Upper lobe of right lung (tissue), 1 donor: ENCODE measurements at regions not wholly inside any gene's neighbourhood (a gene's known extent, or its start where the extent isn't known, plus 50 kb on each side); places are given as distances from the start of the nearest gene placed in this dataset.

ENCODE experiments used
- ATAC-seq: fragments of 200-7000 bp; cut with Tn5 transposase; one replicate; pipeline ENCODE4 v1.9.1; 2020; ENCODE audit warnings: mild to moderate bottlenecking, moderate library complexity
- DNase-seq: peaks from one replicate; pipeline ENCODE4 v3.0.0-alpha.2; 2020
- H3K27ac ChIP-seq: fragments of 200-600 bp; one replicate; pipeline ENCODE4 v1.8.0; 2022
- H3K27me3 ChIP-seq: fragments of 200-600 bp; one replicate; pipeline ENCODE4 v1.8.0; 2022; ENCODE audit warnings: mild to moderate bottlenecking
- H3K36me3 ChIP-seq: fragments of 200-600 bp; one replicate; pipeline ENCODE4 v1.8.0; 2022
- H3K4me1 ChIP-seq: fragments of 200-600 bp; one replicate; pipeline ENCODE4 v1.8.0; 2022
- H3K4me3 ChIP-seq: fragments of 200-600 bp; one replicate; pipeline ENCODE4 v1.8.0; 2022; ENCODE audit warnings: mild to moderate bottlenecking
- H3K9me3 ChIP-seq: fragments of 200-600 bp; one replicate; pipeline ENCODE4 v1.8.0; 2022
- intact Hi-C: fragments of 100-400 bp; cut with DNase I; formaldehyde crosslinking; loops from one replicate; pipeline ENCODE4 v1.11.0; 2022
- TF ChIP-seq, protein P1 (sequence below): fragments of 200-600 bp; IDR thresholded peaks from one replicate; pipeline ENCODE4 v1.8.0; 2022; ENCODE audit warnings: antibody characterized with exemption
- donor health status: DM: no; HTN: yes; CAD: no; lungs with severe emphysema.

DNA sequence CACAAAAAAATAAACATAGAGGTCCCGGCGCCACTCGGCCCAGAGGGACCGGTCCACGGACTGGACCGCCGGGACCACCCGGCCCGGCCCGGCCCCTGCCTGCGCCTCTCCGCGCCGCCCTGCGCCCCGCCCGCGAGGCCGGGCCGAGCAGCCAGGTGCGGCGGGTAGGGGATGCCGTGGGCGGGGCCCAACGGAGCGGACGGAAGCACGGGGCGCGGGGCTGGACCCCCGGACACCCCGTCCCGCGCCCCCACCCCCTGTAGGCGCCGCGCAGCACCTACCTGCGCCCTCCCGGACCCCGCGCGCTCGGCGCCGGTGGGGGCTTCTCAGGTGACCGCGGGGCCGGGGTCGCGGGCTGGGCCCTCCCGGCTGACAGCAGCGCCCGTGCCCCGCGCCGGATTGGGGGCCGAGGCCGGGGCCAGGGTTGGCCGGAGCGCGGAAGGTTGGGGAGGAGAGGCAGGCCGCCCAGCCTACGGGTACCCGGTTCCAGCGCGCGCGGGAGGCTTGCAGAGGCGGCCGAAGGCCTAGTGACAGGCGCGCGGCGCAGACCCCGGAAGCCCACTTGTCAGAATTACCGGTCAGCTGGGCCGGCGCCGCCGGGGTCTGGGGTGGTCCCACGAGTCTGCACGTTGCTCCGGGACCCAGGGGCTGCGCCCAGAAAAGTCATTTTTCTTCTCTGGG is 351.9 kb upstream of the CAMK1G start:
- Histone ChIP-seq H3K9me3 (no peaks in the 10 kb centered on the region), H3K4me1 (no peaks in the 10 kb centered on the region), H3K36me3 (no peaks in the 10 kb centered on the region), H3K27me3 (peaks cover 21% of the 10 kb centered on the region), H3K4me3 (no peak overlapping the region), H3K27ac (no peak overlapping the region)
- TF ChIP-seq, protein P1, sequence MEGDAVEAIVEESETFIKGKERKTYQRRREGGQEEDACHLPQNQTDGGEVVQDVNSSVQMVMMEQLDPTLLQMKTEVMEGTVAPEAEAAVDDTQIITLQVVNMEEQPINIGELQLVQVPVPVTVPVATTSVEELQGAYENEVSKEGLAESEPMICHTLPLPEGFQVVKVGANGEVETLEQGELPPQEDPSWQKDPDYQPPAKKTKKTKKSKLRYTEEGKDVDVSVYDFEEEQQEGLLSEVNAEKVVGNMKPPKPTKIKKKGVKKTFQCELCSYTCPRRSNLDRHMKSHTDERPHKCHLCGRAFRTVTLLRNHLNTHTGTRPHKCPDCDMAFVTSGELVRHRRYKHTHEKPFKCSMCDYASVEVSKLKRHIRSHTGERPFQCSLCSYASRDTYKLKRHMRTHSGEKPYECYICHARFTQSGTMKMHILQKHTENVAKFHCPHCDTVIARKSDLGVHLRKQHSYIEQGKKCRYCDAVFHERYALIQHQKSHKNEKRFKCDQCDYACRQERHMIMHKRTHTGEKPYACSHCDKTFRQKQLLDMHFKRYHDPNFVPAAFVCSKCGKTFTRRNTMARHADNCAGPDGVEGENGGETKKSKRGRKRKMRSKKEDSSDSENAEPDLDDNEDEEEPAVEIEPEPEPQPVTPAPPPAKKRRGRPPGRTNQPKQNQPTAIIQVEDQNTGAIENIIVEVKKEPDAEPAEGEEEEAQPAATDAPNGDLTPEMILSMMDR: no peak
- DNase-seq (no peak), ATAC-seq (no peak)
- intact Hi-C loops: no loop called here

DNA sequence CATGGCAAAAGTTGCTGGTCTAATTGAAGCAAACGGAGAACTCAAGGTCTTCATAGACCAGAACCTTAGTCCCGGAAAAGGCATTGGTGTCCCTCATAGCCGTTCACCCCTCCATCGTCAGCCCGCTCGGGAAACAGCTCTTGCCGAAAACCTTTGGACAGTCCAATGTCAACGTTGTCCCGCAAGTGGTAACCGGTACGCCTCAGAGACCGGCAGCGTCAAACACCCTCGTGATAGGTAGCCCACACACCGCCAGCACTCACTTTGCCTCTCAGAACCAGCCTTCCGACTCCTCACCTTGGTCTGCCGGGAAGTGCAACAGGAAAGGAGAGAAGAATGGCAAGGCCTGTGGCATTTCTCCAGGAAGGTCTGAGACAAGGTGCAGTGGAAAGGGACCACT is 351.3 kb upstream of the CAMK1G start:
- Histone ChIP-seq H3K4me3 (no peak overlapping the region), H3K36me3 (no peaks in the 10 kb centered on the region), H3K27me3 (peaks cover 21% of the 10 kb centered on the region), H3K4me1 (no peaks in the 10 kb centered on the region), H3K27ac (no peak overlapping the region), H3K9me3 (no peaks in the 10 kb centered on the region)
- TF ChIP-seq, protein P1: no peak
- DNase-seq (no peak), ATAC-seq (no peak)
- intact Hi-C loops: no loop called here

DNA sequence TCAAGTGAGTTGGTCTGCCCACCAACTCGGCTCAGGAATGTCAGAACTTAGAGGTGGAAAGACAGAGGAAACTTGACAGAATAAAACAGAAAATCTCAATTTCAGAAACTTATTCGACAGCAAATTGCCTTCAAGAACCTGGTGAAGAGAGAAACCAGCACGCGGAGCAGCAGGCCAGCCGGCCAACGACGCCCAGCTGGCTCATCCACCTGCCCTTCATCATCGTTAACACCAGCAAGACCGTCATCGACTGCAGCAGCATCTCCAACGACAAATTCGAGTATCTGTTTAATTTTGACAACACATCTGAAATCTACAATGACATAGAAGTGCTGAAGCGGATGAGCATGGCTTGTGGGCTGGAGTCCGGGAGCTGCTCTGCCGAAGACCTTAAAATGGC is 350.8 kb upstream of the CAMK1G start:
- Histone ChIP-seq H3K27ac (no peak overlapping the region), H3K4me3 (no peak overlapping the region), H3K27me3 (peaks cover 21% of the 10 kb centered on the region), H3K36me3 (no peaks in the 10 kb centered on the region), H3K9me3 (no peaks in the 10 kb centered on the region), H3K4me1 (no peaks in the 10 kb centered on the region)
- ATAC-seq: no peak
- DNase-seq: no peak
- TF ChIP-seq, protein P1: no peak
- intact Hi-C loops: no loop called here

DNA sequence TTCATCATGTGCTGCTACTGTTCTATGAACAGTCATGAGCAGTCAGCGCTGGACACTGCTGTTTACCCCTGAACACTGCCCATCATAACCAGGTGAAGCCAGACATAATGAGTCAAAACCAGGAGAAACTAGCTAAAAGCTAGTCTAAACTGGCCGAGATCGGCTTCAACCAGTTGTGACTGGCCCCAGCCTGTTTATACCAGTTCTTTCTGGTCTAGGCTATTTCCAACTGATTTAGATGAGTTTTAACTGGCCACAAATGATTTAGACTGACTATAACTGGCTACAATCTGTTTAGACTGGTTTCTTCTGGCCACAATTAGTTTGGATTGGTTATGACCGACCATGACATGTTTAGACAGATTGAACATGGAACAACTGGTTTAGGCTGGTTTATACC is 348.3 kb upstream of the CAMK1G start:
- TF ChIP-seq, protein P1: no peak
- no peaks in the 10 kb centered on the region for H3K36me3 ChIP-seq
- H3K9me3 ChIP-seq: no peaks in the 10 kb centered on the region
- H3K27me3 ChIP-seq: peaks cover 24% of the 10 kb centered on the region
- no peaks in the 10 kb centered on the region for H3K4me1 ChIP-seq
- no peak overlapping the region for H3K27ac ChIP-seq
- ATAC-seq (no peak), DNase-seq (no peak)
- intact Hi-C loops: no loop called here
- H3K4me3 ChIP-seq: no peak overlapping the region

DNA sequence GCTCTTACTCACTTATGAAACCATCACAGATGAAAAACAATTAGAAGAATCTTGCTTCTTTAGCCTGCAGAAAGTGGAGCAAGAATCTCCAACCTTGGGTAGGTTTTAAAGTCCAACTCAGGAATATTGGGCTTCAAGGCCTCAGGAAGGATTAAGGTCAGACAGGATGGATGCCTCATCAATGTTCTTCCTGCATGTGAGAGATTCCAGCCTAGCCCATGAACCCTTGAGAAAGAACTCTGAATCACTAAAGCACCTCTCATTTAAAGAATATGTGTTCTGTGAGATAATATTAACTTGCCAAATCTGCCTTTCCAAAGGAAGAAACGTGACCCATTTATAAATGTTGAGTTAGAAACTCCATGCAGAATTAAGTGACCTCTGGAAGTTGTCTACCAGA is 345.2 kb upstream of the CAMK1G start:
- intact Hi-C loops: loop anchor here (2.0 kb wide), 1 partner anchor 20 kb away; no protein-coding TSS in a partner anchor
- TF ChIP-seq, protein P1: no peak
- H3K36me3 ChIP-seq: no peaks in the 10 kb centered on the region
- H3K4me1 ChIP-seq: no peaks in the 10 kb centered on the region
- no peaks in the 10 kb centered on the region for H3K9me3 ChIP-seq
- peaks cover 4% of the 10 kb centered on the region for H3K27me3 ChIP-seq
- DNase-seq: no peak
- H3K4me3 ChIP-seq: no peak overlapping the region
- ATAC-seq: no peak
- H3K27ac ChIP-seq: no peak overlapping the region

DNA sequence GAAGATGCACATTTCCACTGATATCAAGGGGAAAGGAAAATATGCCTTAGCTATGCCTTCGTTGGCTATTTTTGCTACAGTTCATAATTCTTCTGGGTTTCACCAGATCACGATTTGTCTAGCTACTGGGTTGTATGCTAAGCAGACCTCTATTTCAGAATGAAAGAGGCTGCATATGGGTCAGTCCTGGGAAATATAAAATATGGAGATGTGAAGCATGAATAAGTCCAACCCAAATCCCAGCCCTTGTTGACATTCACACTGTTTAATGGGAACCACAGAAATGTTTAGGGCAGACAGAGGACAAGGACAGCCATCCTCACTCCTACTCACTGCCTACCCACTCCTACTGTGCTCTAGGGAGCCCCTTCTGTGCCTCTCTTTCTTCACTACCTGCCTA is 343.2 kb upstream of the CAMK1G start:
- H3K27ac ChIP-seq: no peak overlapping the region
- TF ChIP-seq, protein P1: no peak
- intact Hi-C loops: no loop called here

More for the DNA sequence above, 343.2 kb upstream of the CAMK1G start:
- no peak for ATAC-seq
- Histone ChIP-seq H3K36me3 (no peaks in the 10 kb centered on the region), H3K4me1 (no peaks in the 10 kb centered on the region), H3K9me3 (no peaks in the 10 kb centered on the region), H3K27me3 (peaks cover 4% of the 10 kb centered on the region), H3K4me3 (no peak overlapping the region)
- no peak for DNase-seq
